Breast epithelium (tissue), 4 donors: ENCODE measurements at regions not wholly inside any gene's neighbourhood (a gene's known extent, or its start where the extent isn't known, plus 50 kb on each side); places are given as distances from the start of the nearest gene placed in this dataset.

ENCODE experiments used
- DNase-seq, 2 donors: peaks; one replicate each; pipeline ENCODE4 v3.0.0-alpha.2; 2019; ENCODE audit warnings: low spot score in 2 of 2
- H3K27ac ChIP-seq, 2 donors: fragments of 200-600 bp; sonication (generic) in 1 of 2; one replicate each; pipeline ENCODE4 v1.5.1; 2016 to 2019; ENCODE audit warnings: mild to moderate bottlenecking in 1 of 2
- H3K27me3 ChIP-seq, 2 donors: fragments of 200-600 bp; sonication (generic) in 1 of 2; one replicate each; pipeline versions ENCODE4 v1.5.1 to v1.6.0; 2017 to 2019; ENCODE audit warnings: control low read depth in 1 of 2, mild to moderate bottlenecking in 1 of 2
- H3K36me3 ChIP-seq: fragments of 200-600 bp; one replicate; pipeline ENCODE4 v1.5.1; 2019
- H3K4me1 ChIP-seq, 2 donors: fragments of 200-600 bp; sonication (generic); one replicate each; pipeline ENCODE4 v1.5.1; 2016 to 2019; ENCODE audit warnings: control low read depth in 1 of 2
- H3K4me3 ChIP-seq, 3 donors: fragments of 200-600 bp; sonication (generic); 1 replicate in 2 of 3; 2 replicates in 1 of 3; pipeline ENCODE4 v1.5.1; 2016 to 2019; ENCODE audit warnings: mild to moderate bottlenecking in 3 of 3, moderate library complexity in 2 of 3
- H3K9me3 ChIP-seq, 2 donors: fragments of 200-600 bp; sonication (generic) in 1 of 2; one replicate each; pipeline ENCODE4 v1.5.1; 2016 to 2019; ENCODE audit warnings: control low read depth in 1 of 2
- CTCF ChIP-seq, 3 donors: fragments of 450-650 bp; IDR thresholded peaks; one replicate each; pipeline ENCODE4 v1.5.1; 2016 to 2017; ENCODE audit warnings: antibody characterized with exemption in 3 of 3, mild to moderate bottlenecking in 3 of 3, moderate library complexity in 3 of 3
- POLR2A ChIP-seq: fragments of 450-650 bp; IDR thresholded peaks from one replicate; pipeline ENCODE4 v1.6.1; 2016; ENCODE audit warnings: antibody characterized with exemption, mild to moderate bottlenecking, moderate library complexity
- POLR2AphosphoS5 ChIP-seq, 3 donors: sonication (generic); formaldehyde crosslinking; IDR thresholded peaks; one replicate each; pipeline ENCODE4 v1.6.1; 2017; ENCODE audit warnings: antibody characterized with exemption in 3 of 3
- intact Hi-C: fragments of 100-400 bp; cut with DNase I; formaldehyde crosslinking; loops from one replicate; pipeline ENCODE4 v1.15.1; 2023; ENCODE audit warnings: low total_unique reads

DNA sequence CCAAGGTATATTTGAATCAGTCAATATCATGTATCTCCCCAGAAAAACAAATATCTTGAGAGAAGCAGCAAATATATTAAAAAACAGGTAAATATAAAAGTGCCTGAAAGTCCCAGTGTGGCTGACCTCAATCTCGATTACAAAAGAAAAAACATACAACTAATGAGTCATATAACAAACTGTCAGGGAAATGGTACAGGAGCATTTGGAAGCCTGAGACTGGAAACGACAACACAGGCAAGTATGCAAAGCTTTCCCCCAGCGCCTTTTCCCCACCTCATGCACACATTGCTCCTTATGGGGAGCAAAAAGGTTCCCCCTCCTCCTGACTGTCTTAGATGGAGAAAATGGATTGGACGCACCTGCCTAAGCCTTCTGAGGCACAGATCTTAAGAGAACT is 230.7 kb downstream of the TMX3 start:
- TF ChIP-seq POLR2A (no peak), CTCF (IDR thresholded peaks at IDR 0.05) (no peak), POLR2AphosphoS5 (IDR thresholded peaks at IDR 0.05) (no peak)
- Histone ChIP-seq H3K27me3 (no peaks in the 10 kb centered on the region), H3K4me3 (no peak overlapping the region), H3K9me3 (no peaks in the 10 kb centered on the region), H3K4me1 (no peaks in the 10 kb centered on the region), H3K27ac (no peak overlapping the region), H3K36me3 (no peaks in the 10 kb centered on the region)
- DNase-seq: no peak
- intact Hi-C loops: no loop called here

DNA sequence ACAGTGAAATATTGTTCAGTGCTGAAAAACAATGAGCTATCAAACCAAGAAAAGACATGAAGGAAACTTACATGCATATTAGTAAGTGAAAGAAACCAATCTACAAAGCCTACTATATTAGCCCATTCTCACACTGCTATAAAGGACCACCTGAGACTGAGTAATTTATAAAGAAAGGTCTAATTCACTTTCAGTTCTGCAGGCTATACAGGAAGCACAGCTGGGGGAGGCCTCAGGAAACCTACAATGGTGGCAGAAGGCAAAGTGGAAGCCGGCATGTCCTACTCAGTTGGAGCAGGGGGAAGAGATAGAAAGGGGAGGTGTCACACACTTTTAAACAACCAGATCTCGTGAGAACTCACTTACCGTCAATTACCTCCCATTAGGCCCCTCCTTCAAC is 232.1 kb downstream of the TMX3 start:
- Histone ChIP-seq H3K27me3 (no peaks in the 10 kb centered on the region), H3K4me1 (no peaks in the 10 kb centered on the region), H3K4me3 (no peak overlapping the region), H3K36me3 (no peaks in the 10 kb centered on the region), H3K27ac (no peak overlapping the region), H3K9me3 (no peaks in the 10 kb centered on the region)
- intact Hi-C loops: no loop called here
- no peak for DNase-seq
- TF ChIP-seq POLR2AphosphoS5 (IDR thresholded peaks at IDR 0.05): no peak
- TF ChIP-seq CTCF (IDR thresholded peaks at IDR 0.05): no peak
- TF ChIP-seq POLR2A: no peak

- Histone ChIP-seq H3K27me3 (no peaks in the 10 kb centered on the region), H3K9me3 (no peaks in the 10 kb centered on the region), H3K4me3 (no peak overlapping the region), H3K36me3 (no peaks in the 10 kb centered on the region), H3K27ac (no peak overlapping the region), H3K4me1 (no peaks in the 10 kb centered on the region)
- TF ChIP-seq POLR2A: no peak
- no peak for TF ChIP-seq POLR2AphosphoS5 (IDR thresholded peaks at IDR 0.05)
- TF ChIP-seq CTCF (IDR thresholded peaks at IDR 0.05): no peak
- intact Hi-C loops: no loop called here
- no peak for DNase-seq
These were observed 234.7 kb downstream of the TMX3 start for GRCh38 chr18:68480196-68480595.

DNA sequence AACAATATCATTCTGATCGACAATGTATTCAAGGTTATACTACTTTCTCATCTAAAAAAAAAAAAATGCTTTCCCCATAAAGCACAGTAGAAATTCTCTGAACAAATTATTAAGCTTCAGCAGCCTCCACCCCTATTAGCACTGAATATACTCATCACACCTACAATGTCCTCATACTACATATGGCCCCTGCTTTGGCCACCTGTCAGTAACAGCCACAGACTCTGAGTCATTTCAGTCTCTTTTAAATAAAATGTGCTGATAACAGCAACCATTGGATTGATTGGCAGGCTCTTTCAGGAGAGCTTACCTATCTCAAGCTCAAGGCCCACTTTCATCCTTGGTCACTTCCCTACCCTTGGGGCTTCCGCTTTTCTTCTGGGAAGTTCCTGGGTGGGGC is 236.7 kb downstream of the TMX3 start:
- H3K9me3 ChIP-seq: no peaks in the 10 kb centered on the region
- no peaks in the 10 kb centered on the region for H3K4me1 ChIP-seq
- no peaks in the 10 kb centered on the region for H3K27me3 ChIP-seq
- no peak overlapping the region for H3K4me3 ChIP-seq
- no peak for DNase-seq
- intact Hi-C loops: no loop called here
- no peaks in the 10 kb centered on the region for H3K36me3 ChIP-seq
- H3K27ac ChIP-seq: no peak overlapping the region
- no peak for TF ChIP-seq POLR2AphosphoS5 (IDR thresholded peaks at IDR 0.05)
- TF ChIP-seq CTCF (IDR thresholded peaks at IDR 0.05): no peak
- no peak for TF ChIP-seq POLR2A

- Histone ChIP-seq H3K27me3 (no peaks in the 10 kb centered on the region), H3K27ac (no peak overlapping the region), H3K4me1 (no peaks in the 10 kb centered on the region), H3K9me3 (no peaks in the 10 kb centered on the region), H3K4me3 (no peak overlapping the region), H3K36me3 (no peaks in the 10 kb centered on the region)
- DNase-seq: no peak
- TF ChIP-seq POLR2A (no peak), POLR2AphosphoS5 (IDR thresholded peaks at IDR 0.05) (no peak), CTCF (IDR thresholded peaks at IDR 0.05) (no peak)
- intact Hi-C loops: no loop called here
These were observed 239.0 kb downstream of the TMX3 start for GRCh38 chr18:68475883-68476282.
